Heart left ventricle (tissue), 13 donors: ENCODE measurements at regions not wholly inside any gene's neighbourhood (a gene's known extent, or its start where the extent isn't known, plus 50 kb on each side); places are given as distances from the start of the nearest gene placed in this dataset.

ENCODE experiments used
- POLR2A ChIP-seq, 2 donors: fragments of 450-650 bp; IDR thresholded peaks; one replicate each; pipeline ENCODE4 v1.6.1; 2017; ENCODE audit warnings: antibody characterized with exemption in 2 of 2, mild to moderate bottlenecking in 2 of 2, moderate library complexity in 2 of 2
- TF ChIP-seq, protein P1 (sequence below), 12 donors: fragments of 200-600 bp; sonication (generic) in 4 of 12; IDR thresholded peaks; one replicate each; pipeline versions ENCODE4 v1.5.0 to v1.8.0; 2018 to 2022; ENCODE audit warnings: antibody characterized with exemption in 12 of 12, mild to moderate bottlenecking in 5 of 12
- donor health status: ischemic (EF 13 %, LVEDD 7.1; RV severe dilation, severe dysfunction).
- donor health status: DM: no; HTN: yes; CAD: no.
- donor health status: DM: no; HTN: no; CAD: no.
- donor health status: ischemic (EF 25% LVEDD 6.9; RV normal size, moderate dysfunction).
- donor health status: ischemic (EF 25% LVEDD 5.7; RV mildly dilated, moderate dysfunction).
- donor health status: ischemic (EF 35%, LVEDD 5.7; RV mildly dilated, moderate dysfunction).
- donor health status: nonischemic (EF 11% LVEDD 7.7; RV severe dilation, severe dysfunction).
- donor health status: DM: yes; HTN: yes; CAD: no.
- donor health status: PGD.
- donor health status: ischemic (EF 29% LVEDD 5.4; RV normal size, mild dysfunction).
- donor health status: nonischemic (EF 23%, LVEDD 6.1; RV moderate dilation, normal function).

DNA sequence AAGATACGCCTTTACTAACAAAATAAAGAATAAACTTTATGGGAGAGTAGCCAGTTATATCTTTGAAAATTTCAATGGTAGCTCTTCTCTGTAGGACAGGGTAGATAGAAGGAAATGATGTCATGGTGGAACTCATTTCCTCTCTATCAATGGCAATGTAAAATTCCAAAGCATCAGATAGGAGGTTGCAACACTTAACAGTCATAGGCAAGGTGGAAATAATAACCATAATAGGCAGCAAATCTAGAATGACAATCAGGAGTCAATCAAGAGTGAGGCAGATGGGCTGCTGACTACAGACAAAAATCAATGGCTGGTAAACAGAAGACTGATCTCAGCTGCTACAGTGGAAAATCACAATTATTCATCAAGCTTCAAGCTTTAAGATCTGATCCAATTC is 53.9 kb upstream of the TET2 start:
- TF ChIP-seq, protein P1, sequence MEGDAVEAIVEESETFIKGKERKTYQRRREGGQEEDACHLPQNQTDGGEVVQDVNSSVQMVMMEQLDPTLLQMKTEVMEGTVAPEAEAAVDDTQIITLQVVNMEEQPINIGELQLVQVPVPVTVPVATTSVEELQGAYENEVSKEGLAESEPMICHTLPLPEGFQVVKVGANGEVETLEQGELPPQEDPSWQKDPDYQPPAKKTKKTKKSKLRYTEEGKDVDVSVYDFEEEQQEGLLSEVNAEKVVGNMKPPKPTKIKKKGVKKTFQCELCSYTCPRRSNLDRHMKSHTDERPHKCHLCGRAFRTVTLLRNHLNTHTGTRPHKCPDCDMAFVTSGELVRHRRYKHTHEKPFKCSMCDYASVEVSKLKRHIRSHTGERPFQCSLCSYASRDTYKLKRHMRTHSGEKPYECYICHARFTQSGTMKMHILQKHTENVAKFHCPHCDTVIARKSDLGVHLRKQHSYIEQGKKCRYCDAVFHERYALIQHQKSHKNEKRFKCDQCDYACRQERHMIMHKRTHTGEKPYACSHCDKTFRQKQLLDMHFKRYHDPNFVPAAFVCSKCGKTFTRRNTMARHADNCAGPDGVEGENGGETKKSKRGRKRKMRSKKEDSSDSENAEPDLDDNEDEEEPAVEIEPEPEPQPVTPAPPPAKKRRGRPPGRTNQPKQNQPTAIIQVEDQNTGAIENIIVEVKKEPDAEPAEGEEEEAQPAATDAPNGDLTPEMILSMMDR (IDR thresholded peaks at IDR 0.05): no peak
- TF ChIP-seq POLR2A (IDR thresholded peaks at IDR 0.05): no peak
